Neural progenitor cell (in vitro differentiated cells): ENCODE measurements at regions not wholly inside any gene's neighbourhood (a gene's known extent, or its start where the extent isn't known, plus 50 kb on each side); places are given as distances from the start of the nearest gene placed in this dataset.

Experiments
- CTCF ChIP-seq: fragments of 200-600 bp; sonication (generic); IDR thresholded peaks from 2 replicates; pipeline ENCODE4 v1.5.1; 2017; ENCODE audit warnings: antibody characterized with exemption, mild to moderate bottlenecking
- EZH2 ChIP-seq: fragments of 200-600 bp; sonication (generic); IDR thresholded peaks from 2 replicates; pipeline ENCODE4 v1.6.1; 2017; ENCODE audit warnings: antibody characterized with exemption, mild to moderate bottlenecking, moderate library complexity

GRCh38 chr13:62510906-62511655, 1095.4 kb upstream of the PCDH20 start:
- no peak for TF ChIP-seq CTCF
- TF ChIP-seq EZH2, result no peak
